ENCODE measurements at regions not wholly inside any gene's neighbourhood (a gene's known extent, or its start where the extent isn't known, plus 50 kb on each side); places are given as distances from the start of the nearest gene placed in this dataset.

- no peak for TF ChIP-seq CTCF (IDR thresholded peaks at IDR 0.05; ENCODE audit: insufficient read depth, low read depth, low read length)
- no peak for DNase-seq (ENCODE audit: low read depth)
- POLR2A ChIA-PET, result no interaction called here
- Histone ChIP-seq H3K27me3 (ENCODE audit: control insufficient read depth, insufficient read depth, low read length) (no peaks in the 10 kb centered on the region), H3K4me3 (ENCODE audit: low read depth, low read length) (no peak overlapping the region), H3K36me3 (ENCODE audit: control insufficient read depth, insufficient read depth, low read length) (no peaks in the 10 kb centered on the region)
- CTCF ChIA-PET, result interaction anchor here (1.2 kb wide), 1 partner anchor 9 kb away, joined by 3 read pairs; no protein-coding TSS in a partner anchor
Observed at GRCh38 chr20:60372275-60372674, 414.1 kb downstream of the CDH26 start.

- ChIA-PET POLR2A (no interaction called here), CTCF (interaction anchor here (1.2 kb wide), 1 partner anchor 8 kb away, joined by 3 read pairs; no protein-coding TSS in a partner anchor)
- Histone ChIP-seq H3K36me3 (ENCODE audit: control insufficient read depth, insufficient read depth, low read length) (no peaks in the 10 kb centered on the region), H3K4me3 (ENCODE audit: low read depth, low read length) (no peak overlapping the region), H3K27me3 (ENCODE audit: control insufficient read depth, insufficient read depth, low read length) (no peaks in the 10 kb centered on the region)
- no peak for TF ChIP-seq CTCF (IDR thresholded peaks at IDR 0.05; ENCODE audit: insufficient read depth, low read depth, low read length)
- no peak for DNase-seq (ENCODE audit: low read depth)
Observed at GRCh38 chr20:60372822-60373221, 414.6 kb downstream of the CDH26 start.

GRCh38 chr20:60378620-60379019 lies 420.4 kb downstream of the CDH26 start:
- no peak for DNase-seq (ENCODE audit: low read depth)
- Histone ChIP-seq H3K27me3 (ENCODE audit: control insufficient read depth, insufficient read depth, low read length) (no peaks in the 10 kb centered on the region), H3K36me3 (ENCODE audit: control insufficient read depth, insufficient read depth, low read length) (no peaks in the 10 kb centered on the region), H3K4me3 (ENCODE audit: low read depth, low read length) (no peak overlapping the region)
- ChIA-PET CTCF (no interaction called here), POLR2A (no interaction called here)
- no peak for TF ChIP-seq CTCF (IDR thresholded peaks at IDR 0.05; ENCODE audit: insufficient read depth, low read depth, low read length)

- ChIA-PET POLR2A (no interaction called here), CTCF (no interaction called here)
- no peaks in the 10 kb centered on the region for H3K36me3 ChIP-seq (ENCODE audit: control insufficient read depth, insufficient read depth, low read length)
- DNase-seq (ENCODE audit: low read depth), result no peak
- no peak for TF ChIP-seq CTCF (IDR thresholded peaks at IDR 0.05; ENCODE audit: insufficient read depth, low read depth, low read length)
- H3K27me3 ChIP-seq (ENCODE audit: control insufficient read depth, insufficient read depth, low read length), result no peaks in the 10 kb centered on the region
- no peak overlapping the region for H3K4me3 ChIP-seq (ENCODE audit: low read depth, low read length)
Observed at GRCh38 chr20:60381643-60382400, 423.6 kb downstream of the CDH26 start.

- CTCF ChIA-PET, result no interaction called here
- Histone ChIP-seq H3K27me3 (ENCODE audit: control insufficient read depth, insufficient read depth, low read length) (no peaks in the 10 kb centered on the region), H3K36me3 (ENCODE audit: control insufficient read depth, insufficient read depth, low read length) (no peaks in the 10 kb centered on the region), H3K4me3 (ENCODE audit: low read depth, low read length) (no peak overlapping the region)
- no peak for TF ChIP-seq CTCF (IDR thresholded peaks at IDR 0.05; ENCODE audit: insufficient read depth, low read depth, low read length)
- no peak for DNase-seq (ENCODE audit: low read depth)
- POLR2A ChIA-PET, result no interaction called here
Observed at GRCh38 chr20:60389441-60389840, 431.2 kb downstream of the CDH26 start.
